ENCODE measurements at regions not wholly inside any gene's neighbourhood (a gene's known extent, or its start where the extent isn't known, plus 50 kb on each side); places are given as distances from the start of the nearest gene placed in this dataset.

GRCh38 chr9:120291050-120291449 lies 288.9 kb downstream of the CDK5RAP2 start:
- DNase-seq (ENCODE audit: low read depth), result no peak

- DNase-seq (ENCODE audit: low read depth), result no peak
Measured at GRCh38 chr9:120289990-120290975, 289.7 kb downstream of the CDK5RAP2 start.

- DNase-seq (ENCODE audit: low read depth), result no peak
Measured at GRCh38 chr9:120289098-120289497, 290.9 kb downstream of the CDK5RAP2 start.

- DNase-seq (ENCODE audit: low read depth), result no peak
Measured at GRCh38 chr9:120286530-120286929, 293.4 kb downstream of the CDK5RAP2 start.

GRCh38 chr9:120284821-120285220 lies 295.1 kb downstream of the CDK5RAP2 start:
- no peak for DNase-seq (ENCODE audit: low read depth)

- no peak for DNase-seq (ENCODE audit: low read depth)
Measured at GRCh38 chr9:120281665-120282064, 298.3 kb downstream of the CDK5RAP2 start.

GRCh38 chr9:120267929-120268328 lies 312.0 kb downstream of the CDK5RAP2 start:
- no peak for DNase-seq (ENCODE audit: low read depth)

GRCh38 chr9:120265791-120266190 lies 314.2 kb downstream of the CDK5RAP2 start:
- no peak for DNase-seq (ENCODE audit: low read depth)

GRCh38 chr9:120264528-120264927 lies 315.4 kb downstream of the CDK5RAP2 start:
- DNase-seq (ENCODE audit: low read depth), result no peak

GRCh38 chr9:120263836-120264235 lies 316.1 kb downstream of the CDK5RAP2 start:
- no peak for DNase-seq (ENCODE audit: low read depth)

- DNase-seq (ENCODE audit: low read depth), result no peak
Measured at GRCh38 chr9:120261419-120261818, 318.5 kb downstream of the CDK5RAP2 start.

GRCh38 chr9:120259100-120259499 lies 320.9 kb downstream of the CDK5RAP2 start:
- DNase-seq (ENCODE audit: low read depth), result no peak

GRCh38 chr9:120258096-120258495 lies 321.9 kb downstream of the CDK5RAP2 start:
- no peak for DNase-seq (ENCODE audit: low read depth)

GRCh38 chr9:120257483-120257882 lies 322.5 kb downstream of the CDK5RAP2 start:
- DNase-seq (ENCODE audit: low read depth), result no peak

- no peak for DNase-seq (ENCODE audit: low read depth)
Measured at GRCh38 chr9:120256146-120256545, 323.8 kb downstream of the CDK5RAP2 start.

- DNase-seq (ENCODE audit: low read depth), result no peak
Measured at GRCh38 chr9:120252248-120252647, 327.7 kb downstream of the CDK5RAP2 start.

- no peak for DNase-seq (ENCODE audit: low read depth)
Measured at GRCh38 chr9:120242116-120242811, 337.7 kb downstream of the CDK5RAP2 start.

GRCh38 chr9:120236596-120236995 lies 343.4 kb downstream of the CDK5RAP2 start:
- DNase-seq (ENCODE audit: low read depth), result no peak

GRCh38 chr9:120235081-120235480 lies 344.9 kb downstream of the CDK5RAP2 start:
- DNase-seq (ENCODE audit: low read depth), result no peak

GRCh38 chr9:120230227-120230626 lies 349.7 kb downstream of the CDK5RAP2 start:
- DNase-seq (ENCODE audit: low read depth), result no peak

GRCh38 chr9:120221844-120222243 lies 358.1 kb downstream of the CDK5RAP2 start:
- DNase-seq (ENCODE audit: low read depth), result no peak

GRCh38 chr9:120214332-120214731 lies 365.6 kb downstream of the CDK5RAP2 start:
- no peak for DNase-seq (ENCODE audit: low read depth)

GRCh38 chr9:120212853-120213200 lies 367.1 kb downstream of the CDK5RAP2 start:
- no peak for DNase-seq (ENCODE audit: low read depth)

Data from stimulated activated CD8-positive, alpha-beta memory T cell treated with anti-CD3 and anti-CD28 coated beads, Interleukin-12 subunit alpha, Interleukin-12 subunit beta, amount 100 ng/mL, for 1 hour (primary cell).